Naive thymus-derived CD4-positive, alpha-beta T cell (primary cell): ENCODE measurements at regions not wholly inside any gene's neighbourhood (a gene's known extent, or its start where the extent isn't known, plus 50 kb on each side); places are given as distances from the start of the nearest gene placed in this dataset.
"Not testable (repeated sequence)": the region's sequence is repeated elsewhere in the genome, so short reads cannot be mapped to it uniquely, and the experiment has no call there.

ENCODE experiments used
- ATAC-seq: fragments of 150-1000 bp; cut with Tn5 transposase; 2 replicates; pipeline ENCODE4 v1.10.0; 2021; ENCODE audit warnings: mild to moderate bottlenecking, moderate library complexity
- CTCF ChIA-PET: fragments of 350-600 bp; sonication (Branson Sonifier 250); formaldehyde crosslinking; loops from one replicate; lab custom pipeline; 2021; ENCODE audit warnings: antibody characterized with exemption; lab: Charles Lee
- POLR2A ChIA-PET: fragments of 350-600 bp; sonication (Branson Sonifier 250); formaldehyde crosslinking; loops from one replicate; lab custom pipeline; 2021; ENCODE audit warnings: antibody characterized with exemption, inconsistent platforms; lab: Charles Lee
- DNase-seq, 9 donors: peaks; one replicate each; pipeline versions ENCODE4 v3.0.0 to v3.0.0-alpha.2; 2020 to 2022; ENCODE audit warnings: mixed read lengths in 1 of 9
- H3K27ac ChIP-seq: one replicate; pipeline ENCODE4 v1.7.0; 2013; ENCODE audit warnings: mild to moderate bottlenecking, low read depth, low read length, moderate library complexity
- H3K27me3 ChIP-seq, 2 donors: one replicate each; pipeline ENCODE4 v1.7.0; 2013; ENCODE audit warnings: low read length in 2 of 2, mild to moderate bottlenecking in 2 of 2, moderate library complexity in 2 of 2; ENCODE audit not compliant: control insufficient read depth in 2 of 2, insufficient read depth in 2 of 2
- H3K36me3 ChIP-seq, 3 experiments: 1 replicate in 2 of 3; 2 replicates in 1 of 3; pipeline ENCODE4 v1.7.0; 2013; ENCODE audit warnings: low read length in 3 of 3, mild to moderate bottlenecking in 3 of 3, moderate library complexity in 1 of 3; ENCODE audit not compliant: insufficient read depth in 3 of 3, control insufficient read depth in 2 of 3
- H3K4me1 ChIP-seq, 2 donors: one replicate each; pipeline ENCODE4 v1.7.0; 2013; ENCODE audit warnings: low read length in 2 of 2, mild to moderate bottlenecking in 2 of 2, moderate library complexity in 1 of 2; ENCODE audit not compliant: control insufficient read depth in 2 of 2, insufficient read depth in 2 of 2
- H3K4me3 ChIP-seq: 2 replicates; pipeline ENCODE4 v1.7.0; 2013; ENCODE audit warnings: mild to moderate bottlenecking, low read length
- H3K9me3 ChIP-seq, 3 experiments: 1 replicate in 2 of 3; 2 replicates in 1 of 3; pipeline ENCODE4 v1.7.0; 2013; ENCODE audit warnings: low read length in 3 of 3; ENCODE audit not compliant: control insufficient read depth in 2 of 3
- H3K27ac Mint-ChIP-seq, 9 donors: one replicate each; pipeline ENCODE4 v1.8.0; 2020 to 2022; ENCODE audit warnings: mixed read lengths in 9 of 9, mild to moderate bottlenecking in 8 of 9, moderate library complexity in 5 of 9, inconsistent platforms in 2 of 9
- H3K27me3 Mint-ChIP-seq, 5 donors: one replicate each; pipeline ENCODE4 v1.8.0; 2021 to 2022; ENCODE audit warnings: mixed read lengths in 5 of 5, mild to moderate bottlenecking in 1 of 5
- H3K36me3 Mint-ChIP-seq, 5 donors: one replicate each; pipeline ENCODE4 v1.8.0; 2020 to 2022; ENCODE audit warnings: mixed read lengths in 5 of 5, mild to moderate bottlenecking in 3 of 5, inconsistent platforms in 1 of 5
- H3K4me1 Mint-ChIP-seq, 7 donors: one replicate each; pipeline ENCODE4 v1.8.0; 2020 to 2022; ENCODE audit warnings: mixed read lengths in 7 of 7, mild to moderate bottlenecking in 3 of 7, inconsistent platforms in 1 of 7
- H3K4me3 Mint-ChIP-seq, 10 donors: one replicate each; pipeline ENCODE4 v1.8.0; 2020 to 2022; ENCODE audit warnings: mild to moderate bottlenecking in 10 of 10, mixed read lengths in 10 of 10, moderate library complexity in 6 of 10, inconsistent platforms in 2 of 10
- H3K9me3 Mint-ChIP-seq, 11 donors: one replicate each; pipeline ENCODE4 v1.8.0; 2020 to 2022; ENCODE audit warnings: mixed read lengths in 11 of 11, mild to moderate bottlenecking in 4 of 11, inconsistent platforms in 1 of 11, moderate library complexity in 1 of 11
- intact Hi-C, 2 donors: fragments of 100-400 bp; cut with micrococcal nuclease; formaldehyde crosslinking; loops; one replicate each; pipeline ENCODE4 v1.15.1; 2023

GRCh38 chr1:19557609-19558051, 72.3 kb upstream of the CAPZB start:
- peaks cover 0 to 1% (median 0%) of the 10 kb centered on the region in 11 donors for H3K9me3 Mint-ChIP-seq
- Histone ChIP-seq H3K4me3 (no peak overlapping the region), H3K4me1 (peaks cover 0 to 6% of the 10 kb centered on the region in 2 donors), H3K9me3 (no peaks in the 10 kb centered on the region), H3K27ac (no peak overlapping the region), H3K36me3 (no peaks in the 10 kb centered on the region), H3K27me3 (no peaks in the 10 kb centered on the region)
- H3K4me1 Mint-ChIP-seq = peaks cover 0 to 11% (median 6%) of the 10 kb centered on the region in 7 donors
- DNase-seq = no peak
- ChIA-PET CTCF (interaction anchor here (0.6 kb wide), 1 partner anchor 92 kb away, joined by 3 read pairs; no protein-coding TSS in a partner anchor), POLR2A (no interaction called here)
- peaks cover 0 to 19% (median 0%) of the 10 kb centered on the region in 5 donors for H3K27me3 Mint-ChIP-seq
- intact Hi-C loops = no loop called here
- H3K36me3 Mint-ChIP-seq = peaks cover 0 to 3% (median 0%) of the 10 kb centered on the region in 5 donors
- H3K27ac Mint-ChIP-seq = no peak overlapping the region
- ATAC-seq = no peak
- H3K4me3 Mint-ChIP-seq = no peak overlapping the region

- Histone ChIP-seq H3K9me3 (no peaks in the 10 kb centered on the region), H3K4me3 (no peak overlapping the region), H3K27ac (no peak overlapping the region), H3K27me3 (no peaks in the 10 kb centered on the region), H3K4me1 (peaks cover 0 to 6% of the 10 kb centered on the region in 2 donors), H3K36me3 (no peaks in the 10 kb centered on the region)
- H3K36me3 Mint-ChIP-seq = peaks cover 0 to 16% (median 3%) of the 10 kb centered on the region in 5 donors
- intact Hi-C loops = no loop called here
- no peak overlapping the region for H3K4me3 Mint-ChIP-seq
- peaks cover 0 to 18% (median 6%) of the 10 kb centered on the region in 11 donors for H3K9me3 Mint-ChIP-seq
- peaks cover 0 to 21% (median 5%) of the 10 kb centered on the region in 5 donors for H3K27me3 Mint-ChIP-seq
- no peak for DNase-seq
- CTCF ChIA-PET = no interaction called here
- H3K27ac Mint-ChIP-seq = no peak overlapping the region
- H3K4me1 Mint-ChIP-seq = peaks cover 0 to 11% (median 10%) of the 10 kb centered on the region in 7 donors
- no peak for ATAC-seq
- POLR2A ChIA-PET = no interaction called here
These were observed 68.8 kb upstream of the CAPZB start for GRCh38 chr1:19554090-19554489.

GRCh38 chr1:19552291-19553010, 67.1 kb upstream of the CAPZB start:
- H3K9me3 Mint-ChIP-seq = peaks cover 0 to 26% (median 12%) of the 10 kb centered on the region in 11 donors
- H3K4me1 Mint-ChIP-seq = peaks cover 0 to 7% (median 0%) of the 10 kb centered on the region in 7 donors
- H3K4me3 Mint-ChIP-seq = no peak overlapping the region
- no peaks in the 10 kb centered on the region for H3K4me1 ChIP-seq
- ChIA-PET POLR2A (interaction anchor here (0.6 kb wide), 1 partner anchor 601 kb away, joined by 3 read pairs; no protein-coding TSS in a partner anchor), CTCF (no interaction called here)
- intact Hi-C loops = no loop called here
- no peak for ATAC-seq
- no peak overlapping the region for H3K4me3 ChIP-seq
- H3K9me3 ChIP-seq = peaks cover 0 to 4% (median 0%) of the 10 kb centered on the region in 3 experiments
- H3K27ac Mint-ChIP-seq = no peak overlapping the region
- H3K27ac ChIP-seq = no peak overlapping the region
- DNase-seq = no peak
- H3K36me3 ChIP-seq = no peaks in the 10 kb centered on the region
- no peaks in the 10 kb centered on the region for H3K27me3 ChIP-seq
- H3K27me3 Mint-ChIP-seq = peaks cover 0 to 11% (median 5%) of the 10 kb centered on the region in 5 donors
- H3K36me3 Mint-ChIP-seq = peaks cover 0 to 16% (median 3%) of the 10 kb centered on the region in 5 donors

GRCh38 chr1:19551837-19552236, 66.5 kb upstream of the CAPZB start:
- H3K36me3 ChIP-seq, H3K27me3 Mint-ChIP-seq, H3K4me1 Mint-ChIP-seq, ATAC-seq, H3K4me1 ChIP-seq, H3K4me3 ChIP-seq, H3K27me3 ChIP-seq, H3K9me3 ChIP-seq, intact Hi-C loops, H3K4me3 Mint-ChIP-seq, H3K27ac Mint-ChIP-seq, H3K27ac ChIP-seq, DNase-seq: not testable (repeated sequence)
- ChIA-PET POLR2A (interaction anchor here (0.7 kb wide), 1 partner anchor 26 kb away, joined by 7 read pairs; no protein-coding TSS in a partner anchor), CTCF (interaction anchor here (0.6 kb wide), 1 partner anchor 207 kb away, joined by 3 read pairs; no protein-coding TSS in a partner anchor)
- H3K36me3 Mint-ChIP-seq = peaks cover 0 to 16% (median 3%) of the 10 kb centered on the region in 5 donors
- peaks cover 0 to 29% (median 13%) of the 10 kb centered on the region in 11 donors for H3K9me3 Mint-ChIP-seq

GRCh38 chr1:19550437-19550836, 65.1 kb upstream of the CAPZB start:
- H3K4me1 Mint-ChIP-seq, H3K27ac Mint-ChIP-seq, intact Hi-C loops, H3K27me3 ChIP-seq, H3K27ac ChIP-seq, H3K4me1 ChIP-seq, CTCF ChIA-PET, ATAC-seq, H3K4me3 Mint-ChIP-seq, H3K36me3 ChIP-seq, H3K4me3 ChIP-seq, H3K27me3 Mint-ChIP-seq, H3K9me3 ChIP-seq, DNase-seq, POLR2A ChIA-PET: not testable (repeated sequence)
- Mint-ChIP-seq H3K36me3 (peaks cover 0 to 16% (median 3%) of the 10 kb centered on the region in 5 donors), H3K9me3 (peaks cover 0 to 43% (median 13%) of the 10 kb centered on the region in 11 donors)

GRCh38 chr1:19547814-19548213, 62.5 kb upstream of the CAPZB start:
- Histone ChIP-seq H3K27me3 (no peaks in the 10 kb centered on the region), H3K9me3 (peaks cover 0 to 8% (median 0%) of the 10 kb centered on the region in 3 experiments), H3K36me3 (no peaks in the 10 kb centered on the region), H3K4me3 (no peak overlapping the region), H3K27ac (no peak overlapping the region), H3K4me1 (no peaks in the 10 kb centered on the region)
- ChIA-PET CTCF (interaction anchor here (0.6 to 0.7 kb wide), 4 partner anchors 40 to 530 kb away, joined by 3 to 6 read pairs (median 3); no protein-coding TSS in a partner anchor), POLR2A (no interaction called here)
- DNase-seq (no peak), ATAC-seq (no peak)
- peaks cover 0 to 45% (median 13%) of the 10 kb centered on the region in 11 donors for H3K9me3 Mint-ChIP-seq
- H3K36me3 Mint-ChIP-seq = peaks cover 0 to 15% (median 3%) of the 10 kb centered on the region in 5 donors
- no peak overlapping the region for H3K4me3 Mint-ChIP-seq
- intact Hi-C loops = no loop called here
- peaks cover 0 to 7% (median 0%) of the 10 kb centered on the region in 7 donors for H3K4me1 Mint-ChIP-seq
- H3K27me3 Mint-ChIP-seq = peaks cover 0 to 16% (median 7%) of the 10 kb centered on the region in 5 donors
- H3K27ac Mint-ChIP-seq = no peak overlapping the region
